GM23338 (cell line): ENCODE measurements at regions not wholly inside any gene's neighbourhood (a gene's known extent, or its start where the extent isn't known, plus 50 kb on each side); places are given as distances from the start of the nearest gene placed in this dataset.

Experiments used
- CREB1 ChIP-seq: fragments of 250-450 bp; sonication (Bioruptor Pico); IDR thresholded peaks from 2 replicates; pipeline ENCODE4 v1.5.0; 2020; ENCODE audit warnings: low read depth, mild to moderate bottlenecking, moderate library complexity
- EZH2 ChIP-seq: fragments of 200-600 bp; sonication (generic); IDR thresholded peaks from one replicate; pipeline ENCODE4 v1.8.0; 2017; ENCODE audit warnings: antibody characterized with exemption, mild to moderate bottlenecking, low read depth; ENCODE audit not compliant: unreplicated experiment
- EZH2phosphoT487 ChIP-seq: fragments of 200-600 bp; sonication (generic); IDR thresholded peaks from one replicate; pipeline ENCODE4 v1.8.1; 2018; ENCODE audit warnings: antibody characterized with exemption; ENCODE audit not compliant: unreplicated experiment
- JUNB ChIP-seq: IDR thresholded peaks from one replicate; pipeline ENCODE4 v1.6.1; 2016; ENCODE audit warnings: antibody characterized with exemption; ENCODE audit not compliant: unreplicated experiment
- POLR2AphosphoS5 ChIP-seq: IDR thresholded peaks from 2 replicates; pipeline ENCODE4 v1.6.1; 2016; ENCODE audit warnings: antibody characterized with exemption, low read depth
- ZNF114 ChIP-seq: fragments of 250-450 bp; sonication (Bioruptor Pico); IDR thresholded peaks from 2 replicates; pipeline ENCODE4 v1.5.0; 2020; ENCODE audit warnings: mild to moderate bottlenecking, moderate library complexity
- TF ChIP-seq, protein P1 (sequence below), 2 experiments: fragments of 200-600 bp in 1 of 2; sonication (generic) in 1 of 2; conservative IDR thresholded peaks; 2 replicates each; pipeline versions ENCODE4 v1.5.1 to v1.6.1; 2016 to 2017; ENCODE audit warnings: antibody characterized with exemption in 2 of 2, low read depth in 2 of 2, mild to moderate bottlenecking in 2 of 2, moderate library complexity in 1 of 2
- TF ChIP-seq, protein P2 (sequence below): IDR thresholded peaks from one replicate; pipeline ENCODE4 v1.6.1; 2018; ENCODE audit warnings: antibody characterized with exemption; ENCODE audit not compliant: unreplicated experiment
- TF ChIP-seq, protein P3 (sequence below): IDR thresholded peaks from 2 replicates; pipeline ENCODE4 v1.6.1; 2016; ENCODE audit warnings: antibody characterized with exemption

DNA sequence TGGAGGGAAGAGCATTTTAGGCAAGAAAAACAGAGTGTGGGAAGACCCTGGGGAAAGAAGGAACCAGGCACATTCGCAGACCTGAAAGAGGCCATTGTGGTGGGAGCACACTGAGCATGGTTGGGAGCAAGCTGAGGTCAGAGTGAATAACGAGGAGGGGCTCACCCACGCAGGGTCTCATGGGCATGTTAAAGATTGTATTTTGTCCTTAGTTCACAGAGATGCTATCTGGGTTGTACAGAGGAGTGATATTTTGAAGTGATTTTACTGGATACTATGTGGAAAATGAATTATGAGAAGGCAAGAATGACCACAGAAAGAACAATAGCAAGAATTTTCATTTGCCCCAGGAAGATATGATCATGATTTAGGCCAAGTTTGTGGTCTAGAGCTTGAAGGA, 578.3 kb upstream of the NR5A2 start:
- TF ChIP-seq, protein P1, sequence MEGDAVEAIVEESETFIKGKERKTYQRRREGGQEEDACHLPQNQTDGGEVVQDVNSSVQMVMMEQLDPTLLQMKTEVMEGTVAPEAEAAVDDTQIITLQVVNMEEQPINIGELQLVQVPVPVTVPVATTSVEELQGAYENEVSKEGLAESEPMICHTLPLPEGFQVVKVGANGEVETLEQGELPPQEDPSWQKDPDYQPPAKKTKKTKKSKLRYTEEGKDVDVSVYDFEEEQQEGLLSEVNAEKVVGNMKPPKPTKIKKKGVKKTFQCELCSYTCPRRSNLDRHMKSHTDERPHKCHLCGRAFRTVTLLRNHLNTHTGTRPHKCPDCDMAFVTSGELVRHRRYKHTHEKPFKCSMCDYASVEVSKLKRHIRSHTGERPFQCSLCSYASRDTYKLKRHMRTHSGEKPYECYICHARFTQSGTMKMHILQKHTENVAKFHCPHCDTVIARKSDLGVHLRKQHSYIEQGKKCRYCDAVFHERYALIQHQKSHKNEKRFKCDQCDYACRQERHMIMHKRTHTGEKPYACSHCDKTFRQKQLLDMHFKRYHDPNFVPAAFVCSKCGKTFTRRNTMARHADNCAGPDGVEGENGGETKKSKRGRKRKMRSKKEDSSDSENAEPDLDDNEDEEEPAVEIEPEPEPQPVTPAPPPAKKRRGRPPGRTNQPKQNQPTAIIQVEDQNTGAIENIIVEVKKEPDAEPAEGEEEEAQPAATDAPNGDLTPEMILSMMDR (conservative IDR thresholded peaks at IDR 0.05; ENCODE audit: low read depth in 2 of 2) = no peak
- TF ChIP-seq EZH2 (no peak), POLR2AphosphoS5 (no peak), CREB1 (CRISPR knock-in tag) (no peak), EZH2phosphoT487 (no peak), JUNB (no peak), ZNF114 (CRISPR knock-in tag) (no peak)
- TF ChIP-seq, protein P2, sequence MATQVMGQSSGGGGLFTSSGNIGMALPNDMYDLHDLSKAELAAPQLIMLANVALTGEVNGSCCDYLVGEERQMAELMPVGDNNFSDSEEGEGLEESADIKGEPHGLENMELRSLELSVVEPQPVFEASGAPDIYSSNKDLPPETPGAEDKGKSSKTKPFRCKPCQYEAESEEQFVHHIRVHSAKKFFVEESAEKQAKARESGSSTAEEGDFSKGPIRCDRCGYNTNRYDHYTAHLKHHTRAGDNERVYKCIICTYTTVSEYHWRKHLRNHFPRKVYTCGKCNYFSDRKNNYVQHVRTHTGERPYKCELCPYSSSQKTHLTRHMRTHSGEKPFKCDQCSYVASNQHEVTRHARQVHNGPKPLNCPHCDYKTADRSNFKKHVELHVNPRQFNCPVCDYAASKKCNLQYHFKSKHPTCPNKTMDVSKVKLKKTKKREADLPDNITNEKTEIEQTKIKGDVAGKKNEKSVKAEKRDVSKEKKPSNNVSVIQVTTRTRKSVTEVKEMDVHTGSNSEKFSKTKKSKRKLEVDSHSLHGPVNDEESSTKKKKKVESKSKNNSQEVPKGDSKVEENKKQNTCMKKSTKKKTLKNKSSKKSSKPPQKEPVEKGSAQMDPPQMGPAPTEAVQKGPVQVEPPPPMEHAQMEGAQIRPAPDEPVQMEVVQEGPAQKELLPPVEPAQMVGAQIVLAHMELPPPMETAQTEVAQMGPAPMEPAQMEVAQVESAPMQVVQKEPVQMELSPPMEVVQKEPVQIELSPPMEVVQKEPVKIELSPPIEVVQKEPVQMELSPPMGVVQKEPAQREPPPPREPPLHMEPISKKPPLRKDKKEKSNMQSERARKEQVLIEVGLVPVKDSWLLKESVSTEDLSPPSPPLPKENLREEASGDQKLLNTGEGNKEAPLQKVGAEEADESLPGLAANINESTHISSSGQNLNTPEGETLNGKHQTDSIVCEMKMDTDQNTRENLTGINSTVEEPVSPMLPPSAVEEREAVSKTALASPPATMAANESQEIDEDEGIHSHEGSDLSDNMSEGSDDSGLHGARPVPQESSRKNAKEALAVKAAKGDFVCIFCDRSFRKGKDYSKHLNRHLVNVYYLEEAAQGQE = no peak
- TF ChIP-seq, protein P3, sequence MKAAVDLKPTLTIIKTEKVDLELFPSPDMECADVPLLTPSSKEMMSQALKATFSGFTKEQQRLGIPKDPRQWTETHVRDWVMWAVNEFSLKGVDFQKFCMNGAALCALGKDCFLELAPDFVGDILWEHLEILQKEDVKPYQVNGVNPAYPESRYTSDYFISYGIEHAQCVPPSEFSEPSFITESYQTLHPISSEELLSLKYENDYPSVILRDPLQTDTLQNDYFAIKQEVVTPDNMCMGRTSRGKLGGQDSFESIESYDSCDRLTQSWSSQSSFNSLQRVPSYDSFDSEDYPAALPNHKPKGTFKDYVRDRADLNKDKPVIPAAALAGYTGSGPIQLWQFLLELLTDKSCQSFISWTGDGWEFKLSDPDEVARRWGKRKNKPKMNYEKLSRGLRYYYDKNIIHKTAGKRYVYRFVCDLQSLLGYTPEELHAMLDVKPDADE = no peak
